ENCODE measurements at regions not wholly inside any gene's neighbourhood (a gene's known extent, or its start where the extent isn't known, plus 50 kb on each side); places are given as distances from the start of the nearest gene placed in this dataset.

- H3K36me3 ChIP-seq (ENCODE audit: low read depth, missing control alignments), result no peaks in the 10 kb centered on the region
- DNase-seq, result no peak
- intact Hi-C loops (cut with DNase I; ENCODE audit: low total_unique reads), result no loop called here
- no peak overlapping the region for H3K4me3 ChIP-seq
- no peaks in the 10 kb centered on the region for H3K9me3 ChIP-seq
- H3K27ac ChIP-seq, result no peak overlapping the region
- TF ChIP-seq CTCF (IDR thresholded peaks at IDR 0.05) (no peak), POLR2A (IDR thresholded peaks at IDR 0.05) (no peak)
- no peaks in the 10 kb centered on the region for H3K27me3 ChIP-seq
- H3K4me1 ChIP-seq, result no peaks in the 10 kb centered on the region
Measured at GRCh38 chr10:108598831-108599230, 1324.5 kb downstream of the XPNPEP1 start.

GRCh38 chr10:108598320-108598695 is 1325.0 kb downstream of the XPNPEP1 start:
- no peaks in the 10 kb centered on the region for H3K4me1 ChIP-seq
- H3K9me3 ChIP-seq, result no peaks in the 10 kb centered on the region
- TF ChIP-seq POLR2A (IDR thresholded peaks at IDR 0.05), result no peak
- TF ChIP-seq CTCF (IDR thresholded peaks at IDR 0.05), result no peak
- no peak overlapping the region for H3K27ac ChIP-seq
- no peaks in the 10 kb centered on the region for H3K36me3 ChIP-seq (ENCODE audit: low read depth, missing control alignments)
- H3K4me3 ChIP-seq, result no peak overlapping the region
- intact Hi-C loops (cut with DNase I; ENCODE audit: low total_unique reads), result no loop called here
- WGBS, 2 donors, result 14 to 58% methylated on average over 1 of the region's 1 CpG
- H3K27me3 ChIP-seq, result no peaks in the 10 kb centered on the region
- no peak for DNase-seq

- no peak for DNase-seq
- TF ChIP-seq CTCF (IDR thresholded peaks at IDR 0.05) (no peak), POLR2A (IDR thresholded peaks at IDR 0.05) (no peak)
- WGBS, 2 donors, result 67 to 78% methylated on average over 2 of the region's 2 CpGs
- no peaks in the 10 kb centered on the region for H3K9me3 ChIP-seq
- intact Hi-C loops (cut with DNase I; ENCODE audit: low total_unique reads), result no loop called here
- no peaks in the 10 kb centered on the region for H3K36me3 ChIP-seq (ENCODE audit: low read depth, missing control alignments)
- H3K27ac ChIP-seq, result no peak overlapping the region
- no peak overlapping the region for H3K4me3 ChIP-seq
- H3K4me1 ChIP-seq, result no peaks in the 10 kb centered on the region
- H3K27me3 ChIP-seq, result no peaks in the 10 kb centered on the region
Measured at GRCh38 chr10:108597657-108598319, 1325.5 kb downstream of the XPNPEP1 start.

- Histone ChIP-seq H3K4me3 (no peak overlapping the region), H3K27ac (no peak overlapping the region), H3K4me1 (peaks cover 6% of the 10 kb centered on the region), H3K36me3 (ENCODE audit: low read depth, missing control alignments) (no peaks in the 10 kb centered on the region), H3K27me3 (no peaks in the 10 kb centered on the region), H3K9me3 (no peaks in the 10 kb centered on the region)
- DNase-seq, result no peak
- WGBS, 2 donors, result 80 to 84% methylated on average over 6 of the region's 6 CpGs
- intact Hi-C loops (cut with DNase I; ENCODE audit: low total_unique reads), result no loop called here
- no peak for TF ChIP-seq CTCF (IDR thresholded peaks at IDR 0.05)
- TF ChIP-seq POLR2A (IDR thresholded peaks at IDR 0.05), result no peak
Measured at GRCh38 chr10:108597031-108597430, 1326.3 kb downstream of the XPNPEP1 start.

- intact Hi-C loops (cut with DNase I; ENCODE audit: low total_unique reads), result no loop called here
Measured at GRCh38 chr10:108592956-108593355, 1330.4 kb downstream of the XPNPEP1 start.

More at GRCh38 chr10:108592956-108593355, 1330.4 kb downstream of the XPNPEP1 start:
- no peak overlapping the region for H3K27ac ChIP-seq
- no peaks in the 10 kb centered on the region for H3K27me3 ChIP-seq
- WGBS, 2 donors, result 40 to 47% methylated on average over 1 of the region's 1 CpG
- H3K36me3 ChIP-seq (ENCODE audit: low read depth, missing control alignments), result no peaks in the 10 kb centered on the region
- H3K9me3 ChIP-seq, result no peaks in the 10 kb centered on the region
- no peak for TF ChIP-seq CTCF (IDR thresholded peaks at IDR 0.05)
- no peak for TF ChIP-seq POLR2A (IDR thresholded peaks at IDR 0.05)
- DNase-seq, result peak; percentile 34
- H3K4me3 ChIP-seq, result no peak overlapping the region
- peaks cover 6% of the 10 kb centered on the region for H3K4me1 ChIP-seq

Data from testis (tissue), 2 donors.